ENCODE measurements at regions not wholly inside any gene's neighbourhood (a gene's known extent, or its start where the extent isn't known, plus 50 kb on each side); places are given as distances from the start of the nearest gene placed in this dataset.

GRCh38 chr2:158009399-158009798 is 92.3 kb upstream of the UPP2 start:
- TF ChIP-seq POU6F1 (CRISPR knock-in tag; IDR thresholded peaks at IDR 0.05; ENCODE audit: borderline replicate concordance, low read depth) (no peak), ZNF565 (CRISPR knock-in tag; conservative IDR thresholded peaks at IDR 0.05; ENCODE audit: low read depth) (no peak), OSR1 (CRISPR knock-in tag; IDR thresholded peaks at IDR 0.05) (no peak), ZC3H10 (CRISPR knock-in tag; IDR thresholded peaks at IDR 0.05) (no peak), RARB (CRISPR knock-in tag; IDR thresholded peaks at IDR 0.05) (no peak), PPARA (CRISPR knock-in tag; IDR thresholded peaks at IDR 0.05; ENCODE audit: borderline replicate concordance) (no peak), ZFP3 (CRISPR knock-in tag; IDR thresholded peaks at IDR 0.05) (no peak), SNAI2 (CRISPR knock-in tag; IDR thresholded peaks at IDR 0.05) (no peak), BACH2 (CRISPR knock-in tag; IDR thresholded peaks at IDR 0.05; ENCODE audit: borderline replicate concordance) (no peak), CREB5 (CRISPR knock-in tag; IDR thresholded peaks at IDR 0.05; ENCODE audit: low read depth) (no peak), PATZ1 (CRISPR knock-in tag; IDR thresholded peaks at IDR 0.05; ENCODE audit: borderline replicate concordance) (no peak), ZFP30 (CRISPR knock-in tag; IDR thresholded peaks at IDR 0.05) (no peak)
